Ovary (tissue), 3 donors: ENCODE measurements at regions not wholly inside any gene's neighbourhood (a gene's known extent, or its start where the extent isn't known, plus 50 kb on each side); places are given as distances from the start of the nearest gene placed in this dataset.

Source experiments
- CTCF ChIP-seq, 3 donors: fragments of 450-650 bp in 2 of 3; fragments of 200-600 bp in 1 of 3; IDR thresholded peaks; one replicate each; pipeline versions ENCODE4 v1.5.1 to v1.8.0; 2016 to 2022; ENCODE audit warnings: antibody characterized with exemption in 3 of 3, mild to moderate bottlenecking in 1 of 3
- EP300 ChIP-seq: sonication (generic); formaldehyde crosslinking; IDR thresholded peaks from one replicate; pipeline ENCODE4 v1.6.1; 2017; ENCODE audit warnings: antibody characterized with exemption
- donor health status: DM: no; HTN: no; CAD: no.

GRCh38 chr6:51213811-51214210 is 395.1 kb downstream of the TFAP2B start:
- TF ChIP-seq CTCF (IDR thresholded peaks at IDR 0.05) (no peak), EP300 (no peak)
